GM12878 (cell line): ENCODE measurements at regions not wholly inside any gene's neighbourhood (a gene's known extent, or its start where the extent isn't known, plus 50 kb on each side); places are given as distances from the start of the nearest gene placed in this dataset.

Experiments
- ATAC-seq: fragments of 200-7000 bp; cut with Tn5 transposase; 3 replicates; pipeline ENCODE4 v1.9.1; 2020; ENCODE audit warnings: mild to moderate bottlenecking, moderate library complexity
- BruUV-seq: library from RNA; stranded (reverse); fragments of 400-500 nt; replicated peaks from 2 replicates; lab custom pipeline; 2021; lab: Mats Ljungman, UMichigan
- CTCF ChIA-PET: fragments of 300-600 bp; sonication (Branson Sonifier 250); formaldehyde crosslinking; extraction: SDS; loops from one replicate; lab custom pipeline; 2021; ENCODE audit warnings: inconsistent platforms; lab: Yijun Ruan, JAX
- POLR2A ChIA-PET: fragments of 350-600 bp; formaldehyde crosslinking; extraction: SDS; loops from one replicate; lab custom pipeline; 2021; ENCODE audit warnings: inconsistent platforms; lab: Charles Lee
- RAD21 ChIA-PET: fragments of 300-600 bp; sonication (Branson Sonifier 250); formaldehyde crosslinking; loops from one replicate; lab custom pipeline; 2023; ENCODE audit warnings: antibody characterized with exemption; ENCODE audit not compliant: unreplicated experiment; lab: Charles Lee
- SMC1A ChIA-PET: fragments of 300-600 bp; sonication (Branson Sonifier 250); formaldehyde crosslinking; loops from one replicate; lab custom pipeline; 2023; ENCODE audit not compliant: unreplicated experiment, uncharacterized antibody; lab: Charles Lee
- DNase-seq: peaks from one replicate; pipeline ENCODE4 v3.0.0-alpha.2; 2011; ENCODE audit warnings: low read depth, low spot score
- FAIRE-seq: peaks from 3 replicates; lab custom pipeline; 2011; peaks lifted over from hg19 to GRCh38; lab: Jason Lieb, UNC
- H2AFZ ChIP-seq: 2 replicates; pipeline ENCODE4 v1.6.0; 2011; ENCODE audit warnings: low read depth, low read length, control low read depth; ENCODE audit not compliant: control insufficient read depth
- H3K27ac ChIP-seq: 2 replicates; pipeline ENCODE4 v1.5.1; 2011; ENCODE audit warnings: control low read depth; ENCODE audit not compliant: control insufficient read depth, insufficient read depth
- H3K27me3 ChIP-seq, 2 experiments: replicated peaks in 1 of 2; 2 replicates each; pipeline versions ENCODE4 v1.6.0 to v1.6.1; 2011; ENCODE audit warnings: low read length in 1 of 2; ENCODE audit not compliant: control insufficient read depth in 2 of 2, insufficient read depth in 2 of 2
- H3K36me3 ChIP-seq, 2 experiments: 2 replicates each; pipeline ENCODE4 v1.5.1; 2011; ENCODE audit warnings: low read length in 1 of 2; ENCODE audit not compliant: control insufficient read depth in 2 of 2, insufficient read depth in 2 of 2
- H3K4me1 ChIP-seq: 2 replicates; pipeline ENCODE4 v1.6.1; 2011; ENCODE audit warnings: mild to moderate bottlenecking, low read length, moderate library complexity, mixed read lengths; ENCODE audit not compliant: control insufficient read depth, insufficient read depth
- H3K4me2 ChIP-seq: 2 replicates; pipeline ENCODE4 v1.6.0; 2011; ENCODE audit warnings: control low read depth; ENCODE audit not compliant: control insufficient read depth, insufficient read depth
- H3K4me3 ChIP-seq: fragments of 200-600 bp; sonication (generic); 2 replicates; pipeline ENCODE4 v1.5.1; 2016
- H3K79me2 ChIP-seq: 2 replicates; pipeline ENCODE4 v1.6.0; 2011; ENCODE audit warnings: low read length; ENCODE audit not compliant: control insufficient read depth, insufficient read depth
- H3K9ac ChIP-seq: 2 replicates; pipeline ENCODE4 v1.8.0; 2011; ENCODE audit warnings: low read length, control low read depth, mixed read lengths; ENCODE audit not compliant: control insufficient read depth, insufficient read depth
- H3K9me3 ChIP-seq: replicated peaks from 3 replicates; pipeline ENCODE4 v1.5.1; 2011; ENCODE audit warnings: mild to moderate bottlenecking, low read length; ENCODE audit not compliant: control insufficient read depth, insufficient read depth
- H4K20me1 ChIP-seq: 2 replicates; pipeline ENCODE4 v1.6.0; 2011; ENCODE audit not compliant: control insufficient read depth, insufficient read depth
- ASH2L ChIP-seq: fragments of 300-600, 200-600 bp; sonication (generic); IDR thresholded peaks from 2 replicates; pipeline ENCODE4 v1.6.1; 2017; ENCODE audit warnings: low read depth, mild to moderate bottlenecking, borderline replicate concordance
- EED ChIP-seq: sonication (generic); IDR thresholded peaks from 2 replicates; pipeline ENCODE4 v1.6.1; 2016; ENCODE audit warnings: antibody characterized with exemption, low read depth
- EGR1 ChIP-seq, 2 experiments: IDR thresholded peaks; 1 replicate in 1 of 2; 2 replicates in 1 of 2; pipeline ENCODE4 v1.6.1; 2011 to 2012; ENCODE audit warnings: low read depth in 2 of 2, low read length in 2 of 2, borderline replicate concordance in 1 of 2, mild to moderate bottlenecking in 1 of 2, moderate library complexity in 1 of 2
- FOXK2 ChIP-seq: fragments of 450-650 bp; IDR thresholded peaks from 2 replicates; pipeline ENCODE4 v1.6.1; 2017; ENCODE audit warnings: mild to moderate bottlenecking, moderate library complexity
- HDGF ChIP-seq: fragments of 450-650 bp; IDR thresholded peaks from 2 replicates; pipeline ENCODE4 v1.6.1; 2016; ENCODE audit warnings: antibody characterized with exemption
- JUNB ChIP-seq: IDR thresholded peaks from 2 replicates; pipeline ENCODE4 v1.6.1; 2016; ENCODE audit warnings: antibody characterized with exemption, mild to moderate bottlenecking
- MAX ChIP-seq: IDR thresholded peaks from 2 replicates; pipeline ENCODE4 v1.6.1; 2012; ENCODE audit warnings: low read depth, low read length, improper control_type of control experiment
- MYB ChIP-seq: fragments of 150-350 bp; IDR thresholded peaks from 2 replicates; pipeline ENCODE4 v1.6.1; 2014; ENCODE audit warnings: mild to moderate bottlenecking, low read depth, low read length, borderline replicate concordance
- NR2F1 ChIP-seq: fragments of 450-650 bp; conservative IDR thresholded peaks from 2 replicates; pipeline ENCODE4 v1.6.1; 2017; ENCODE audit warnings: mild to moderate bottlenecking
- POLR2AphosphoS2 ChIP-seq: IDR thresholded peaks from 2 replicates; pipeline ENCODE4 v1.6.1; 2011; ENCODE audit warnings: low read depth, mild to moderate bottlenecking, low read length, improper control_type of control experiment, moderate library complexity
- POLR2AphosphoS5 ChIP-seq: IDR thresholded peaks from 2 replicates; pipeline ENCODE4 v1.6.1; 2011; ENCODE audit warnings: mild to moderate bottlenecking, low read length, inconsistent platforms
- RBBP5 ChIP-seq: fragments of 200-600 bp; sonication (generic); conservative IDR thresholded peaks from 2 replicates; pipeline ENCODE4 v1.6.1; 2016
- RELA ChIP-seq: fragments of 450-650 bp; IDR thresholded peaks from 2 replicates; pipeline ENCODE4 v1.8.0; 2014; ENCODE audit warnings: borderline replicate concordance; ENCODE audit not compliant: partially characterized antibody
- TBL1XR1 ChIP-seq: IDR thresholded peaks from 2 replicates; pipeline ENCODE4 v1.6.1; 2012; ENCODE audit warnings: low read depth, low read length, improper control_type of control experiment
- WGBS: methylation state at CpG from one replicate; pipeline ENCODE4 v1.1.6; 2016; ENCODE audit warnings: low lambda C conversion rate; ENCODE audit not compliant: insufficient replicate concordance, insufficient coverage; ENCODE audit errors: missing lambda C conversion rate; 5-methylcytosine and 5-hydroxymethylcytosine counted together
- in situ Hi-C: fragments of 300-500 bp; cut with MboI; formaldehyde crosslinking; loops from 9 replicates; pipeline ENCODE4 v1.14.3; 2018; ENCODE audit warnings: mixed read lengths
- intact Hi-C: fragments of 100-400 bp; cut with micrococcal nuclease; formaldehyde crosslinking; loops from one replicate; pipeline ENCODE4 v1.14.2; 2022; ENCODE audit not compliant: unreplicated experiment

DNA sequence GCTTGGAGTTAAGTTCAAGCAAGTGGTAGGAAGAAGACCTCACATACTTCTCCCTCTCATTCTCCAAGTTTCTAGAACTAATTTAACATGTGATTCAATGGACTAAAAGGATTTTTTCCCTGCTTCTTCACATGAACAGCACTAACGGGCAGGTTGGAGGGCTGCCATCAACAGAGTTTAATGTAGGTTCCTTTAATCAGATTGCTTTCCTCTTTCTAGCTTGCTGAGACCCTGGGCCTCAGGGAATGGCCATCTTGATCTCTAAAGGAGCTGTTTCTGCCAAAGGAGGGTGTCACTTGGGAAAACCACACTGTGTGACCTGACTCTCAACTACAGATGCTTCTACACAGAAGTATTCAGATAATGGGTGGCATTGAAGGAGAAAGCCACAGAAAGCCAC, 223.3 kb downstream of the PIK3R1 start:
- RAD21 ChIA-PET = interaction anchor here (1.0 to 14.5 kb wide), 5 partner anchors 9 to 273 kb away, joined by 3 to 185 read pairs (median 3); no protein-coding TSS in a partner anchor
- Histone ChIP-seq H3K9ac (no peak overlapping the region), H4K20me1 (no peaks in the 10 kb centered on the region), H3K36me3 (no peaks in the 10 kb centered on the region)
- no peak for ATAC-seq
- intact Hi-C loops = no loop called here
- FAIRE-seq = no peak
- BruUV-seq = no TSS peak
- POLR2A ChIA-PET = no interaction called here
- 100% methylated on average over 1 of the region's 1 CpG for WGBS
- TF ChIP-seq EGR1 (IDR thresholded peaks at IDR 0.05; ENCODE audit: borderline replicate concordance in 1 of 2, low read depth in 2 of 2, low read length in 2 of 2) (no peak), EED (no peak), MYB (no peak), NR2F1 (no peak), HDGF (no peak), JUNB (no peak), POLR2AphosphoS2 (no peak), POLR2AphosphoS5 (no peak), ASH2L (no peak), RELA (no peak), MAX (no peak), RBBP5 (no peak), FOXK2 (no peak), TBL1XR1 (no peak)
- TF ChIP-seq, all 136 proteins: peak for 0
- Histone ChIP-seq H3K79me2 (no peaks in the 10 kb centered on the region), H3K4me1 (peaks cover 43% of the 10 kb centered on the region), H3K27me3 (no peaks in the 10 kb centered on the region), H3K27ac (no peak overlapping the region), H2AFZ (no peak overlapping the region), H3K4me2 (no peak overlapping the region), H3K4me3 (no peak overlapping the region), H3K9me3 (no peaks in the 10 kb centered on the region; the same call in 1 of the 3 replicates)
- in situ Hi-C loops = no loop called here
- SMC1A ChIA-PET = interaction anchor here (0.7 to 11.8 kb wide), 8 partner anchors 7 to 152 kb away, joined by 3 to 266 read pairs (median 5); no protein-coding TSS in a partner anchor
- CTCF ChIA-PET = interaction anchor here (0.7 to 11.5 kb wide), 4 partner anchors 7 to 167 kb away, joined by 3 to 97 read pairs (median 63); no protein-coding TSS in a partner anchor
- DNase-seq = no peak
